Activated CD4-positive, alpha-beta T cell treated with anti-CD3 and anti-CD28 coated beads, Interleukin-2, Interleukin-4, amounts not matched to agents 100 ng/mL and 50 ng/mL, durations not matched to agents 16 hours and 8 hours (primary cell): ENCODE measurements at regions not wholly inside any gene's neighbourhood (a gene's known extent, or its start where the extent isn't known, plus 50 kb on each side); places are given as distances from the start of the nearest gene placed in this dataset.
"Not testable (repeated sequence)": the region's sequence is repeated elsewhere in the genome, so short reads cannot be mapped to it uniquely, and the experiment has no call there.

Experiments
- DNase-seq: peaks from one replicate; pipeline ENCODE4 v3.0.0-alpha.2; 2020; ENCODE audit warnings: low spot score

GRCh38 chr2:116922414-116922813 is 892.1 kb upstream of the DDX18 start:
- no peak for DNase-seq

- DNase-seq = no peak
Measured at GRCh38 chr2:116924509-116924908, 890.0 kb upstream of the DDX18 start.

GRCh38 chr2:116935097-116935814 is 879.2 kb upstream of the DDX18 start:
- no peak for DNase-seq

- DNase-seq = no peak
Measured at GRCh38 chr2:116948258-116948657, 866.2 kb upstream of the DDX18 start.

GRCh38 chr2:116949249-116949648 is 865.2 kb upstream of the DDX18 start:
- no peak for DNase-seq

- no peak for DNase-seq
Measured at GRCh38 chr2:116952254-116952653, 862.2 kb upstream of the DDX18 start.

GRCh38 chr2:116955646-116956045 is 858.8 kb upstream of the DDX18 start:
- no peak for DNase-seq

GRCh38 chr2:116975608-116976007 is 838.9 kb upstream of the DDX18 start:
- no peak for DNase-seq

GRCh38 chr2:116979916-116980764 is 834.4 kb upstream of the DDX18 start:
- no peak for DNase-seq

GRCh38 chr2:116987447-116987846 is 827.0 kb upstream of the DDX18 start:
- DNase-seq = no peak

- no peak for DNase-seq
Measured at GRCh38 chr2:116988303-116988702, 826.2 kb upstream of the DDX18 start.

GRCh38 chr2:117019357-117019756 is 795.1 kb upstream of the DDX18 start:
- DNase-seq = no peak

GRCh38 chr2:117027646-117028045 is 786.8 kb upstream of the DDX18 start:
- DNase-seq = no peak

- DNase-seq = not testable (repeated sequence)
Measured at GRCh38 chr2:117028708-117029107, 785.8 kb upstream of the DDX18 start.

GRCh38 chr2:117055499-117056375 is 758.8 kb upstream of the DDX18 start:
- no peak for DNase-seq

- no peak for DNase-seq
Measured at GRCh38 chr2:117056376-117056748, 758.1 kb upstream of the DDX18 start.

GRCh38 chr2:117057016-117057415 is 757.5 kb upstream of the DDX18 start:
- DNase-seq = no peak

- no peak for DNase-seq
Measured at GRCh38 chr2:117058366-117058765, 756.1 kb upstream of the DDX18 start.

- no peak for DNase-seq
Measured at GRCh38 chr2:117064021-117064420, 750.5 kb upstream of the DDX18 start.

- DNase-seq = no peak
Measured at GRCh38 chr2:117065912-117066311, 748.6 kb upstream of the DDX18 start.

- no peak for DNase-seq
Measured at GRCh38 chr2:117067900-117068299, 746.6 kb upstream of the DDX18 start.

- DNase-seq = no peak
Measured at GRCh38 chr2:117068371-117068770, 746.1 kb upstream of the DDX18 start.
